CD4-positive, alpha-beta T cell treated with Interleukin-17A for 4 hours (primary cell): ENCODE measurements at regions not wholly inside any gene's neighbourhood (a gene's known extent, or its start where the extent isn't known, plus 50 kb on each side); places are given as distances from the start of the nearest gene placed in this dataset.
"Not testable (repeated sequence)": the region's sequence is repeated elsewhere in the genome, so short reads cannot be mapped to it uniquely, and the experiment has no call there.

Source experiments
- DNase-seq: peaks from one replicate; pipeline ENCODE4 v3.0.0-alpha.2; 2020; ENCODE audit warnings: mixed read lengths

GRCh38 chr19:27971869-27972268 lies 1241.1 kb downstream of the UQCRFS1 start:
- DNase-seq, result no peak

- DNase-seq, result no peak
Measured at GRCh38 chr19:27971071-27971470, 1241.9 kb downstream of the UQCRFS1 start.

- DNase-seq, result no peak
Measured at GRCh38 chr19:27966390-27966816, 1246.5 kb downstream of the UQCRFS1 start.

DNA sequence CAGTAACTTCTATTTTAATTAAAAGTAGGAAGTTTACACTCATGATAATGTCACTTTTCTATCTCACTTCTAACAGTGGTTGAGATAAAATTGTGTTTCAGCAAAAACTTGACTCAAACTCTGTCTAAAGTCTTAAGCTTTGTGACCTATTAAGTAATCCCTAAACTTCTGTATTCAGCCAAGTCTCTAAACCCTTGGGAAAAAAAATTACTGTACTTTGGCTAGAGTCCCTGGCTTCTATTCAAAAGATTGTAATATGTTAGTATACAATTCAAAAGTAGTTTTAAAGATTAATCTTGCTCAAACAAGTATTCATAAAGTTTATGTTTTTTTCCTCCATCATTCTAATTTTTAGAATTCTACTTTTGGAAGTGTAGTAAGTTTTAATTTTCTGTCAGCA lies 1248.8 kb downstream of the UQCRFS1 start:
- no peak for DNase-seq

- DNase-seq, result no peak
Measured at GRCh38 chr19:27962264-27962663, 1250.7 kb downstream of the UQCRFS1 start.

- DNase-seq, result no peak
Measured at GRCh38 chr19:27955485-27956480, 1257.2 kb downstream of the UQCRFS1 start.

GRCh38 chr19:27942607-27943006 lies 1270.3 kb downstream of the UQCRFS1 start:
- DNase-seq, result not testable (repeated sequence)

- DNase-seq, result no peak
Measured at GRCh38 chr19:27936139-27936538, 1276.8 kb downstream of the UQCRFS1 start.

GRCh38 chr19:27935669-27936068 lies 1277.3 kb downstream of the UQCRFS1 start:
- no peak for DNase-seq

DNA sequence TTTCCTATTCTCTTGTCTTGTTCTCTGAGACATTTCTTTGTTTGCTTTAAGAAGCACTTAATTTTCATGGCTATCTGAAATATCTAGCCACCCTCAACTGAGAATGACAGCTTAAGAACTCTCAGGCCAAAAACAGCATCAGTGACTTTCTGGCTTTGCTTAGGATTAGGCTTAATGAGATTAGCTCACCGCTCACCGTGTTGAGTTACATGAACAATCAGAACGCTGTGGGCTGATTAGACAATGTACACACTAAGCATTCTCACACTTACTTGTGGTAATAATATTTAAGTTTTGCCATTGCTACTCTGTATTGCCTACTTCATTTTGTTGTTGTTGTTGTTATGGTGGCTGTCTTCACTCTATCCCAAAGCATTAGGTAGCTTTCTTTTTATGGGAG lies 1283.6 kb downstream of the UQCRFS1 start:
- no peak for DNase-seq

- no peak for DNase-seq
Measured at GRCh38 chr19:27925202-27925601, 1287.7 kb downstream of the UQCRFS1 start.

DNA sequence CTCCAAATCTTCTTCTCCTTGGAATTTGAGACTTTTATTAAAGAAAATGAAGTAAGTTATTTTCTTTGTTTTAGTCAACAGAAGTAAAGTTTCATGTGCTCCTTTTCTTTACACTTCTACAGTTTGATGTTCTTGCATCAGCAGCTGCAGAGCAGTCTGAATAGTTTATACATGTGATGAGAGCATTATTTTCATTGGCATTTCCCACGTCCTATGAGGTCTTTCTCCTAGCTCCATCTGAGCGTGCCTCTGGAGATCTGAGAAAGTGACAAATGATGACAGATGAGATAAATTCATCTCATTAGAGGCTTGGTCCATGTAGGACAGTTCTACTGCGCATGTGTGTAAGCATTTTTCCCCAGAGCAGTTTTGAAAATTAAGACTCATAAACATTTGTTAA lies 1290.0 kb downstream of the UQCRFS1 start:
- DNase-seq, result no peak

- DNase-seq, result no peak
Measured at GRCh38 chr19:27920774-27921173, 1292.2 kb downstream of the UQCRFS1 start.

DNA sequence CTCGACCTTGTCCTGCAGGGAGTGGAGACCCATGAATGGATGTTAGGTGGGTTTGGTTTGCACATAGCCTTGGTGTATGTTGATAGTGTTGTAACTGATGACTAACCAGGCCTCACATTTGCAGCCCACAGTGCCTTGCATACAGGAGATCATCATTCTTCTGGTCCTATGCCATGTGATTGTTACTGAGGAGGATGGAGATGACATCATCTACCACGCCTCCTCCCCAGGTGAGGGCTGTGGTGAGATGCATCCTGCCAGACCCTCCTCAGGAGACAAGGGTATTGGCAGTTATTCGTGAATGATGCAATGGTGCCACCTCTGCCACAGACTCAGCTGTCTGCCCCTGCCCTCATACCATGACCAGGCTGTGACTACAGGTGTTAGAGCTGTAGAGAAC lies 1294.1 kb downstream of the UQCRFS1 start:
- DNase-seq, result no peak

DNA sequence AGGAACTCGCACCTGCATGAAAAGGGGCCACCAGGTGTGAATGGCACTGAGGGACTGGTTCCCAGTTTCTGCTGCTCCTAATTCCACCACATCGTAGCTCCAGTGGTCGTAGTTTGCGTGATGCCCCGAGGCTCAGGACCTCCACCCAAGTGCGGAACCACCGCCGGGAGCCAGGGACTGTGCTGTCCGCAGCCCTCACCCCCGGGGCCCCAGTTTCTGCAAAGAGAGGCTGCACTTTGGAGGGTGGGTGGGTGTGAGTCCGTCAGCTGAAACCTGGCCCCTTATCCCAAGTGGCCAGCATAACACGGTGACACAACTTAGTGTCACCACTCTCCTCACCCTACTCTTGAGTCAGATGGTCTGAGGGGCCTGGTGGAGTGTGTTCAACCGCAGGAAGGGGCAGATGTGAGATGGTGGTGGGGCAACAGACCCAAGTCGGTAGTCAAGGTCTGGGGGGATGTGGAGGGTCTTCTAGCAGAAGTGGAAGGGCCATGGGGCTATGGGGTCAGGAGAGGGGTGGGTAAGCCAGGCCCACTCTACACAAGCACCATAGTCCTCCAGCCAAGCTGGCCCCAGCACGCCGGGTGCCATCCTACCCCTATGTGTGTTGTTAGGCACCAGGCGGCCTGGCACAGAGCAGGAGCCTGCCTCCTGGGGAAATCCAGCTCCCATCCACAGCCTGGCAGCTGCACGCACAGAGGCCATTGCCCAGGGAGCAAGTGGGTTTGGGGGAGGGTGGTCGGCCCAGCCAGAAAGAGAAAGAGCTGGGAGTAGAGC lies 1301.6 kb downstream of the UQCRFS1 start:
- DNase-seq, result no peak

- no peak for DNase-seq
Measured at GRCh38 chr19:27909861-27910260, 1303.1 kb downstream of the UQCRFS1 start.

- no peak for DNase-seq
Measured at GRCh38 chr19:27909185-27909840, 1303.6 kb downstream of the UQCRFS1 start.

DNA sequence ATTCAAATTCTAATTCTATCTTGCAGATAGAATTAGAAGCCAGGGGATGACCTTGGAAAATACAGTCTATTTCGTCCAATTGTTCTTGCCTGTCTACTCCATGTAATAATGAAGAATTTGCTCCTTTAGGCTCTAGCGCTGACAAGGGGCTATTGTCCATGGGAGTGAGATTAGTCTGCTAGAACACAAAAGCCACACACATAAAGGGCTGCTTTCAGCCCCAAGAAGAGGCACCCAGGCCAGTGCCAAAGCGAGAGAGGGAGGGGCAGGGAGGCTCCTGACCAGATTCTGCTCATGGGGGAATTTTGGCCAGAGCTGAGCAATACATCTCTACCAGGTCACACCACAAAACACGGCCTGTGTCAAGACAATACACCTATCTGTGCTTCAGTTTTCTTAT lies 1306.9 kb downstream of the UQCRFS1 start:
- no peak for DNase-seq

GRCh38 chr19:27905074-27905473 lies 1307.9 kb downstream of the UQCRFS1 start:
- no peak for DNase-seq

DNA sequence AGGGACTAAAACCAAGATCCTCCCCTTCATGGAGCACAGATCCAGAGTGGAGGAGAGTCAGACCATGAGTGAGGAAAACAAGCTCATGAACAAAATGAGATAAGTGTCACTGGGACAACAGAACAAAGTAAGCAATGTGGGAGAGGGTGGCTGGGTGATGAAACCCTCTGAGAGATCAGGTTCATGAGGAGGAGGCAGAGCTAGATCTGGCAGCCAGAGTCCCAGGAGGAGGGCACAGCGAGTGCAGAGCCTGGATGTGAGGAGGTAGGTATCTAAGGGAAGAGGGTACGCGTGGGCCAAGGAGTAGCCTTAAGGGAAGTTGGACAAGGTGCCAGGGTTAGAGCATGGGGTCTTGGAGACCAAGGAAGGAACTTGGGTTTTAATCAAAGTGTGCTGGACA lies 1311.9 kb downstream of the UQCRFS1 start:
- no peak for DNase-seq

DNA sequence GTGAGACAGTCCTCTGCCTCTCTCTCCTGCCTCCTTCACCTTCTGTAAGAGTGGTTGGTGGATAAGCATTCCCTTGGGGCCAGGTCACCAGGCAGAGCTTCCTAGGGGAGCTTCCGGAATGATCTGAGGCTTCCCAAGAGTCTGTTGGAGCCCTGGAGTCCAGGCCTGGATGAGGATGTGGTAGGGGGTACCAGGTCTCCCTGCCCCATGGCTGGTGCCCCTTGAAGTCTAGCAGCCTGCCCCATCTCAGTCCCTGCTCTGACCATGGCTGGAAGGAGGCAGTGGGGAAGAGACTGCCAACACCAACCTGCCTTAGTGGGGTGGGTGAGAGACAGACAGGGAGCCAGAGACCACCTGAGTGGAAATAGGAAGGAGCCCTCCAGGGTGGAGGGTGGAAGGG lies 1316.9 kb downstream of the UQCRFS1 start:
- no peak for DNase-seq

DNA sequence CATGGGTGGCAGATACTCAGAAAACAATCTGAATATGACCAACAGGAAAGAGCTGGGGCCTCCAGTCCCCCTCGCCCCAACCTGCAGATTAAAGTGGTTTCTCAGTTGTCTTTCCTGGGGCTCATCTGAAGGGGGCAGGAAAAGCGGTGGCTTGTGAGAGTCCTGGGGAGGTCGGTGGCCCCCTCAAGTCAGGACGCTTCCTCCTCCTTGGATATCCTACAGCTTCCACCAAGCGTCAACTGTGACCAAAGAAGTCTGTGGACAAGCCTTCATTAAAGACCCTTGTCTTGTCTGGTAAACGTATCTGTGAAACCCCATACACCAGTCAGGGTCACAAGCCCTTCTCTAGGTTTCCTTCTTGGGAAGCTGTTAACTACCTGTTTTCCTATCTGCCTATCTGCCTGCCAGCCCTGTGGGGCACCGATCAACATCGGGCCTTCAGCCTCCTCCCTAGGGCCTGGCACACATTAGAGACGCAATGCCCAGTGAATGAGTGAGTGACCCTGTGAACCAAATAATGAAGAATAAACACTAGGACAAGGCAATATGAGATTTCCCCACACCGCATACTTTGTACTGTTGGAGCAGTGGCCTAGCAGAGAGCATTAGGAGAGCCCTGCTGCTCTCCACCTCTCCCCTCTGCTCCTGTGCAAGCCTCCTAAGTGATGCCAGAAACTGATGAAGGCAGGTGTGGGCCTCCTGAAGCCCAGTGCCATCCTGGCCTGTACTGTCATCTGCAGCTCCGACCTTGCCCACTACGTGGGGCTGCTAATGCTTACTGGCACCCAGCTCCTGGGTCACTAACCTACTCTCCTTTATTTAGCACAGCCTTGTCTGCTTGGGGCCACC lies 1317.8 kb downstream of the UQCRFS1 start:
- DNase-seq, result no peak
